GM21529 (cell line): ENCODE measurements at regions not wholly inside any gene's neighbourhood (a gene's known extent, or its start where the extent isn't known, plus 50 kb on each side); places are given as distances from the start of the nearest gene placed in this dataset.

Source experiments
- ATAC-seq: cut with Tn5 transposase; IDR thresholded peaks from one replicate; pipeline ENCODE4 v1.9.1; 2021; ENCODE audit not compliant: unreplicated experiment

GRCh38 chr20:11790046-11790445, 127.6 kb upstream of the BTBD3 start:
- ATAC-seq: no peak

GRCh38 chr20:11791316-11791715, 126.4 kb upstream of the BTBD3 start:
- ATAC-seq: no peak

GRCh38 chr20:11791835-11792567, 125.7 kb upstream of the BTBD3 start:
- ATAC-seq: no peak

GRCh38 chr20:11792568-11792953, 125.1 kb upstream of the BTBD3 start:
- ATAC-seq: no peak

GRCh38 chr20:11794525-11794924, 123.2 kb upstream of the BTBD3 start:
- ATAC-seq: no peak

GRCh38 chr20:11795071-11795615, 122.5 kb upstream of the BTBD3 start:
- ATAC-seq: no peak

- ATAC-seq: no peak
Measured at GRCh38 chr20:11796026-11796425, 121.7 kb upstream of the BTBD3 start.

GRCh38 chr20:11797156-11797555, 120.5 kb upstream of the BTBD3 start:
- no peak for ATAC-seq

GRCh38 chr20:11799281-11799684, 118.4 kb upstream of the BTBD3 start:
- ATAC-seq: no peak

- no peak for ATAC-seq
Measured at GRCh38 chr20:11807054-11808048, 110.3 kb upstream of the BTBD3 start.

GRCh38 chr20:11808841-11809240, 108.9 kb upstream of the BTBD3 start:
- ATAC-seq: no peak

GRCh38 chr20:11810311-11811083, 107.2 kb upstream of the BTBD3 start:
- ATAC-seq: no peak

- no peak for ATAC-seq
Measured at GRCh38 chr20:11813106-11813890, 104.4 kb upstream of the BTBD3 start.

GRCh38 chr20:11814267-11814666, 103.4 kb upstream of the BTBD3 start:
- no peak for ATAC-seq

GRCh38 chr20:11820838-11821237, 96.9 kb upstream of the BTBD3 start:
- no peak for ATAC-seq

GRCh38 chr20:11822540-11822794, 95.2 kb upstream of the BTBD3 start:
- no peak for ATAC-seq

GRCh38 chr20:11826334-11826733, 91.4 kb upstream of the BTBD3 start:
- ATAC-seq: no peak

- ATAC-seq: no peak
Measured at GRCh38 chr20:11832397-11832796, 85.3 kb upstream of the BTBD3 start.

- ATAC-seq: no peak
Measured at GRCh38 chr20:11832851-11833250, 84.8 kb upstream of the BTBD3 start.

GRCh38 chr20:11833825-11834224, 83.9 kb upstream of the BTBD3 start:
- no peak for ATAC-seq
